HCT116 (cell line): ENCODE measurements at regions not wholly inside any gene's neighbourhood (a gene's known extent, or its start where the extent isn't known, plus 50 kb on each side); places are given as distances from the start of the nearest gene placed in this dataset.

ENCODE experiments used
- ATAC-seq: fragments of 200-7000 bp; cut with Tn5 transposase; 2 replicates; pipeline ENCODE4 v1.9.1; 2020; ENCODE audit warnings: mild to moderate bottlenecking, moderate library complexity
- BruUV-seq: library from RNA; stranded (reverse); fragments of 400-500 nt; replicated peaks from 2 replicates; lab custom pipeline; 2021; lab: Mats Ljungman, UMichigan
- CTCF ChIA-PET: fragments of 300-600 bp; sonication (Branson Sonifier 250); formaldehyde crosslinking; loops from one replicate; lab custom pipeline; 2021; ENCODE audit warnings: antibody characterized with exemption; lab: Charles Lee
- POLR2A ChIA-PET: fragments of 300-600, 350-600 bp; sonication (Branson Sonifier 250); formaldehyde crosslinking; loops from one replicate; lab custom pipeline; 2021; ENCODE audit warnings: antibody characterized with exemption; lab: Charles Lee
- RAD21 ChIA-PET, 2 experiments: fragments of 300-600 bp; sonication (Branson Sonifier 250); formaldehyde crosslinking; loops; one replicate each; lab custom pipeline; 2023; ENCODE audit warnings: low total read pairs in 2 of 2; ENCODE audit not compliant: uncharacterized antibody in 2 of 2, unreplicated experiment in 2 of 2, low non-redundant PET in 1 of 2; lab: Charles Lee
- DNase-seq: peaks from one replicate; pipeline ENCODE4 v3.0.0-alpha.2; 2010; ENCODE audit warnings: low read depth, low spot score
- H2AFZ ChIP-seq: fragments of 200-600 bp; shearing (Covaris generic), sonication (generic); 2 replicates; pipeline ENCODE4 v1.6.1; 2017; ENCODE audit warnings: low read depth, mixed run types, mixed read lengths, antibody characterized with exemption, low read length; ENCODE audit not compliant: poor library complexity, severe bottlenecking
- H3K27ac ChIP-seq: 2 replicates; pipeline ENCODE4 v1.5.1; 2012; ENCODE audit warnings: low read depth, low read length
- H3K27me3 ChIP-seq: fragments of 200-600 bp; sonication (generic); 2 replicates; pipeline ENCODE4 v1.6.1; 2016; ENCODE audit warnings: mixed run types, low read length, mixed read lengths; ENCODE audit not compliant: insufficient read depth
- H3K36me3 ChIP-seq, 2 experiments: fragments of 200-500 bp in 1 of 2; fragments of 200-600 bp in 1 of 2; sonication (Bioruptor generic) in 1 of 2; sonication (generic) in 1 of 2; 2 replicates each; pipeline versions ENCODE4 v1.5.1 to v1.6.1; 2014 to 2016; ENCODE audit warnings: low read length in 2 of 2, inconsistent platforms in 1 of 2, mixed read lengths in 1 of 2, mixed run types in 1 of 2; ENCODE audit not compliant: insufficient read depth in 2 of 2, control insufficient read depth in 1 of 2
- H3K4me1 ChIP-seq, 2 experiments: fragments of 200-600 bp in 1 of 2; sonication (generic) in 1 of 2; 2 replicates each; pipeline versions ENCODE4 v1.5.1 to v1.6.1; 2012 to 2017; ENCODE audit warnings: low read length in 2 of 2, inconsistent platforms in 1 of 2, mild to moderate bottlenecking in 1 of 2, mixed read lengths in 1 of 2, mixed run types in 1 of 2, moderate library complexity in 1 of 2; ENCODE audit not compliant: insufficient read depth in 2 of 2, control insufficient read depth in 1 of 2
- H3K4me2 ChIP-seq: fragments of 200-600 bp; sonication (generic); 2 replicates; pipeline ENCODE4 v1.6.1; 2017; ENCODE audit warnings: mixed run types, low read length, mixed read lengths
- H3K4me3 ChIP-seq, 2 experiments: fragments of 200-600 bp in 1 of 2; sonication (generic) in 1 of 2; replicated peaks in 1 of 2; 2 replicates each; pipeline ENCODE4 v1.5.1; 2011 to 2016; ENCODE audit warnings: low read length in 2 of 2, control low read depth in 1 of 2, low read depth in 1 of 2, mild to moderate bottlenecking in 1 of 2, mixed read lengths in 1 of 2, mixed run types in 1 of 2
- H3K79me2 ChIP-seq: fragments of 200-600 bp; sonication (generic); 2 replicates; pipeline ENCODE4 v1.6.1; 2017; ENCODE audit warnings: mild to moderate bottlenecking, mixed run types, low read length, moderate library complexity, mixed read lengths; ENCODE audit not compliant: insufficient read depth
- H3K9ac ChIP-seq: fragments of 200-600 bp; sonication (generic); 2 replicates; pipeline ENCODE4 v1.6.1; 2016; ENCODE audit warnings: low read length, mixed read lengths
- H3K9me2 ChIP-seq: fragments of 200-600 bp; sonication (generic), shearing (Covaris generic); 2 replicates; pipeline ENCODE4 v1.6.1; 2017; ENCODE audit warnings: mixed run types, mild to moderate bottlenecking, moderate library complexity; ENCODE audit not compliant: insufficient read depth
- H3K9me3 ChIP-seq, 2 experiments: fragments of 200-500 bp in 1 of 2; fragments of 200-600 bp in 1 of 2; sonication (Bioruptor generic) in 1 of 2; sonication (generic) in 1 of 2; 2 replicates each; pipeline ENCODE4 v1.6.1; 2014 to 2017; ENCODE audit warnings: low read length in 2 of 2, mixed read lengths in 2 of 2, inconsistent platforms in 1 of 2, low read depth in 1 of 2, mild to moderate bottlenecking in 1 of 2, mixed run types in 1 of 2, moderate library complexity in 1 of 2; ENCODE audit not compliant: control insufficient read depth in 1 of 2, insufficient read depth in 1 of 2
- H4K20me1 ChIP-seq: fragments of 200-600 bp; sonication (generic), shearing (Covaris generic); 2 replicates; pipeline ENCODE4 v1.6.1; 2017; ENCODE audit warnings: mixed run types, mild to moderate bottlenecking, moderate library complexity; ENCODE audit not compliant: insufficient read depth
- ATF3 ChIP-seq: IDR thresholded peaks from 2 replicates; pipeline ENCODE4 v1.6.1; 2012
- EGR1 ChIP-seq: IDR thresholded peaks from 2 replicates; pipeline ENCODE4 v1.6.1; 2012; ENCODE audit warnings: low read depth
- ELF1 ChIP-seq: IDR thresholded peaks from 2 replicates; pipeline ENCODE4 v1.6.1; 2012; ENCODE audit warnings: low read depth, borderline replicate concordance
- EZH2 ChIP-seq: fragments of 200-600 bp; sonication (generic); IDR thresholded peaks from 2 replicates; pipeline ENCODE4 v1.6.1; 2017; ENCODE audit warnings: antibody characterized with exemption, mixed run types
- EZH2phosphoT487 ChIP-seq: fragments of 200-600 bp; IDR thresholded peaks from 2 replicates; pipeline ENCODE4 v1.6.1; 2018; ENCODE audit warnings: antibody characterized with exemption, borderline replicate concordance
- POLR2A ChIP-seq: IDR thresholded peaks from 2 replicates; pipeline ENCODE4 v1.7.0; 2011; ENCODE audit warnings: borderline replicate concordance; ENCODE audit not compliant: insufficient read depth, insufficient read length; ENCODE audit errors: extremely low read depth
- POLR2AphosphoS5 ChIP-seq: IDR thresholded peaks from 2 replicates; pipeline ENCODE4 v1.6.1; 2011; ENCODE audit warnings: mild to moderate bottlenecking, low read depth, low read length, moderate library complexity
- SIN3A ChIP-seq: IDR thresholded peaks from 2 replicates; pipeline ENCODE4 v1.6.1; 2012; ENCODE audit warnings: low read depth
- SRF ChIP-seq: IDR thresholded peaks from 2 replicates; pipeline ENCODE4 v1.6.1; 2012; ENCODE audit warnings: low read depth
- TCF7L2 ChIP-seq: IDR thresholded peaks from 2 replicates; pipeline ENCODE4 v1.7.0; 2011; ENCODE audit warnings: borderline replicate concordance, inconsistent platforms; ENCODE audit not compliant: insufficient read depth, insufficient read length; ENCODE audit errors: extremely low read depth
- YY1 ChIP-seq: IDR thresholded peaks from 2 replicates; pipeline ENCODE4 v1.6.1; 2011; ENCODE audit warnings: low read length, low read depth, moderate library complexity, mild to moderate bottlenecking; ENCODE audit not compliant: insufficient replicate concordance; ENCODE audit errors: extremely low read depth
- ZFX ChIP-seq: fragments of 450-650 bp; IDR thresholded peaks from 2 replicates; pipeline ENCODE4 v1.6.1; 2017
- intact Hi-C: fragments of 100-400 bp; cut with micrococcal nuclease; formaldehyde crosslinking; loops from 2 replicates; pipeline ENCODE4 v1.10.0; 2022
- TF ChIP-seq, protein P1 (sequence below): IDR thresholded peaks from 2 replicates; pipeline ENCODE4 v1.6.1; 2012

DNA sequence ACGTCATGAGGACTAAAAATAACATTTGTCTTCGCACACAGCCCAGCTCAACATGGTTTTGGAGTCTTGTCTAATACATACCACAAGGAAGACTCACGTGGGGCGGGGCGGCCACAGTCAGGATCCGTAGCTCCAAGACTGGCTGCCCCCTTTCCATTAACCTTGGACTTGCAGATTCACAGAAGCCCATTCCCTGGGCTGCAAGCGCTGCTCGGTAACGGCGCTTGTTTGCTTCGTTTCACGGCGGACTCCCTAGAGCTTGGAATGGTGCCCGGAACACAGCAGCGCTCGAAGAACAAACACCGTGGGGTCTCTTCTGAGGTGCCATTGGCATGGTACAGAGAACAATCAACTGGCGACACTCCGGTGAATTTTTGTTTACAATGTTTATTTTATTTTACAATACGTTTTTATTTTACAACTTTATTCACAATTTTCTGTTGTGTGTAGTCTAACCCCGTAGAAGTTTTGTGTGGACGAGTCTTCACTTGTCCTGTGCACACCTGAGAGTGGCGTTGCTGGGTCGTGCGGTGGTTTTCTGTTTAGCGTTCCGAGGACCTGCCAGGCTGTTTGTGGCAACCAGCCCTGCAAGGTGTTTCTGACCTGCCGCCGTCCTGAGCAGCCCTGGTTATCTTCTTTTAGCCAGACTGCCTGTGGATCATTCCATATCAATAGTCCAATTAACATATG, 126.5 kb downstream of the GALR1 start:
- Histone ChIP-seq H3K4me1 (no peaks in the 10 kb centered on the region), H3K4me2 (no peak overlapping the region), H4K20me1 (no peaks in the 10 kb centered on the region), H3K79me2 (no peaks in the 10 kb centered on the region), H3K9me3 (no peaks in the 10 kb centered on the region), H3K9me2 (no peaks in the 10 kb centered on the region)
- intact Hi-C loops: no loop called here
- BruUV-seq: no TSS peak
- ChIA-PET POLR2A (no interaction called here), RAD21 (no interaction called here)
- TF ChIP-seq EZH2: no peak
- TF ChIP-seq ELF1: no peak
- no peak for TF ChIP-seq ZFX
- no peak for TF ChIP-seq TCF7L2
- TF ChIP-seq SIN3A: no peak
- TF ChIP-seq, all 23 proteins: peak for 0
- CTCF ChIA-PET: no interaction called here
- DNase-seq (no peak), ATAC-seq (no peak)
- no peak overlapping the region for H3K4me3 ChIP-seq
- H2AFZ ChIP-seq: no peak overlapping the region
- H3K27ac ChIP-seq: no peak overlapping the region
- H3K27me3 ChIP-seq: no peaks in the 10 kb centered on the region
- H3K36me3 ChIP-seq: no peaks in the 10 kb centered on the region
- H3K9ac ChIP-seq: no peak overlapping the region

GRCh38 chr18:77376733-77377094, 127.1 kb downstream of the GALR1 start:
- Histone ChIP-seq H3K4me1 (no peaks in the 10 kb centered on the region), H4K20me1 (no peaks in the 10 kb centered on the region), H3K27me3 (no peaks in the 10 kb centered on the region), H3K27ac (no peak overlapping the region), H3K79me2 (no peaks in the 10 kb centered on the region), H3K4me3 (no peak overlapping the region), H3K4me2 (no peak overlapping the region), H3K9me2 (no peaks in the 10 kb centered on the region), H3K9me3 (no peaks in the 10 kb centered on the region), H2AFZ (no peak overlapping the region), H3K9ac (no peak overlapping the region)
- POLR2A ChIA-PET: no interaction called here
- DNase-seq: no peak
- intact Hi-C loops: no loop called here
- BruUV-seq: no TSS peak
- ATAC-seq: no peak
- RAD21 ChIA-PET: no interaction called here
- CTCF ChIA-PET: no interaction called here
- TF ChIP-seq POLR2A (no peak), YY1 (no peak), ELF1 (no peak), EGR1 (no peak), EZH2phosphoT487 (no peak), SRF (no peak), ZFX (no peak), POLR2AphosphoS5 (no peak), ATF3 (no peak)
- TF ChIP-seq, protein P1, sequence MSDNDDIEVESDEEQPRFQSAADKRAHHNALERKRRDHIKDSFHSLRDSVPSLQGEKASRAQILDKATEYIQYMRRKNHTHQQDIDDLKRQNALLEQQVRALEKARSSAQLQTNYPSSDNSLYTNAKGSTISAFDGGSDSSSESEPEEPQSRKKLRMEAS: no peak
- TF ChIP-seq, all 23 proteins: peak for 0
- H3K36me3 ChIP-seq: no peaks in the 10 kb centered on the region
